GM20431 (cell line): ENCODE measurements at regions not wholly inside any gene's neighbourhood (a gene's known extent, or its start where the extent isn't known, plus 50 kb on each side); places are given as distances from the start of the nearest gene placed in this dataset.

ENCODE experiments used
- in situ Hi-C: fragments of 300-500 bp; cut with MseI, MboI; formaldehyde crosslinking; loops from one replicate; pipeline ENCODE4 v1.15.0; 2020; ENCODE audit warnings: low sequenced_read_pairs; ENCODE audit not compliant: unreplicated experiment

- in situ Hi-C loops, result no loop called here
Observed at GRCh38 chr4:3343358-3343757, 50.5 kb downstream of the RGS12 start.

- in situ Hi-C loops, result no loop called here
Observed at GRCh38 chr4:3344104-3344503, 51.3 kb downstream of the RGS12 start.

GRCh38 chr4:3344596-3344995 lies 51.8 kb downstream of the RGS12 start:
- in situ Hi-C loops, result no loop called here

- in situ Hi-C loops, result loop anchor here (5.0 kb wide), 1 partner anchor 102 kb away; no protein-coding TSS in a partner anchor
Observed at GRCh38 chr4:3345384-3345783, 52.6 kb downstream of the RGS12 start.

GRCh38 chr4:3346146-3346545 lies 53.3 kb downstream of the RGS12 start:
- in situ Hi-C loops, result loop anchor here (5.0 kb wide), 1 partner anchor 101 kb away; no protein-coding TSS in a partner anchor

- in situ Hi-C loops, result loop anchor here (5.0 kb wide), 1 partner anchor 99 kb away; no protein-coding TSS in a partner anchor
Observed at GRCh38 chr4:3347871-3348270, 55.0 kb downstream of the RGS12 start.

- in situ Hi-C loops, result loop anchor here (5.0 kb wide), 1 partner anchor 99 kb away; no protein-coding TSS in a partner anchor
Observed at GRCh38 chr4:3348621-3349020, 55.8 kb downstream of the RGS12 start.

- in situ Hi-C loops, result loop anchor here (5.0 kb wide), 1 partner anchor 98 kb away; no protein-coding TSS in a partner anchor
Observed at GRCh38 chr4:3349116-3349515, 56.3 kb downstream of the RGS12 start.

- in situ Hi-C loops, result no loop called here
Observed at GRCh38 chr4:3351997-3352396, 59.2 kb downstream of the RGS12 start.

GRCh38 chr4:3352505-3352904 lies 59.7 kb downstream of the RGS12 start:
- in situ Hi-C loops, result no loop called here

- in situ Hi-C loops, result no loop called here
Observed at GRCh38 chr4:3352941-3353594, 60.2 kb downstream of the RGS12 start.

GRCh38 chr4:3353752-3354454 lies 61.1 kb downstream of the RGS12 start:
- in situ Hi-C loops, result no loop called here

- in situ Hi-C loops, result no loop called here
Observed at GRCh38 chr4:3354455-3354811, 61.6 kb downstream of the RGS12 start.

- in situ Hi-C loops, result no loop called here
Observed at GRCh38 chr4:3355266-3355748, 62.5 kb downstream of the RGS12 start.

- in situ Hi-C loops, result no loop called here
Observed at GRCh38 chr4:3358656-3359055, 65.8 kb downstream of the RGS12 start.

GRCh38 chr4:3360777-3361176 lies 68.0 kb downstream of the RGS12 start:
- in situ Hi-C loops, result no loop called here

GRCh38 chr4:3361406-3361805 lies 68.6 kb downstream of the RGS12 start:
- in situ Hi-C loops, result no loop called here

- in situ Hi-C loops, result no loop called here
Observed at GRCh38 chr4:3361896-3362295, 69.1 kb downstream of the RGS12 start.

- in situ Hi-C loops, result no loop called here
Observed at GRCh38 chr4:3362431-3363287, 69.8 kb downstream of the RGS12 start.

- in situ Hi-C loops, result no loop called here
Observed at GRCh38 chr4:3363411-3364141, 70.8 kb downstream of the RGS12 start.
